Left lobe of liver (tissue), 2 donors: ENCODE measurements at regions not wholly inside any gene's neighbourhood (a gene's known extent, or its start where the extent isn't known, plus 50 kb on each side); places are given as distances from the start of the nearest gene placed in this dataset.

Source experiments
- ATAC-seq: fragments of 200-7000 bp; cut with Tn5 transposase; one replicate; pipeline ENCODE4 v1.9.1; 2020; ENCODE audit warnings: mild to moderate bottlenecking, moderate library complexity
- DNase-seq: peaks from one replicate; pipeline ENCODE4 v3.0.0-alpha.2; 2020; ENCODE audit warnings: low spot score
- donor health status: DM: no; HTN: no; CAD: no; lungs with moderate emphysema.
- donor health status: DM: no; HTN: yes; CAD: no.

DNA sequence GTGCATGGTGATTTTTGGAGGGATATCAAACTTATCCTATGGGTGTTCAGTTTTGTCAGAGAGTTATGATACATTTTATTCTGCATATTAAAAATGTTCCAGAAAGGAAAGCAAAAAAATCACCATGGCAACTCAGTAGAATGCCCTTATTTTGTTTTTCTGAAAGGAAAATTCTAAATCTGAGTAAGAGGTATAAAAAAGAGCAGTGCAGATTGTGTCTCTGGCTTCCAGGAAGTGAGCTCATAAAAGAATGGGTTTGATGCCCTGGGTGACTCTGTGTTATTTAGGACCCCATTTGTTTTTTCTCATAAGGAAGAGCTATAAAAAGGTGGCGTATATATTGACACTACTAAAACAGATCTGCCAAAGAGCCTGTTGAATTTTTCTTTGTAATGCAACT is 128.8 kb downstream of the UCHL1 start:
- ATAC-seq (no peak), DNase-seq (no peak)

DNA sequence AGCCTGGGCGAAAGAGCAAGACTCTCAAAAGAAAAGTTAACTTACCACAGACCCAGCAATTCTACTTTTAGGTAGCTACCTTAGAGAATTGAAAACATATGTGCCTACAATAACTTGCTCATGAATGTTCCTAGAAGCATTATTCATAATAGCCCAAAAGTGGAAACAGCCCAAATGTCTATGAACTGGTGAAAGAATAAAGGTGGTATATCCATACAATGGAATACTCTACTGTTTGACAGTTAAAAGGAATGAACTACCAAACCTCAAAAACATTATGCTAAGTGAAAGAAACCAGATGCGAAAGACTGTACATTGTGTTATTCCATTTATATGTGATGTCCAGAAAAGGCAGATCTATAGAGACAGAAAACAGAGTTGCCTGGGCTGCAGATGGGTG is 131.4 kb downstream of the UCHL1 start:
- DNase-seq (no peak), ATAC-seq (no peak)

DNA sequence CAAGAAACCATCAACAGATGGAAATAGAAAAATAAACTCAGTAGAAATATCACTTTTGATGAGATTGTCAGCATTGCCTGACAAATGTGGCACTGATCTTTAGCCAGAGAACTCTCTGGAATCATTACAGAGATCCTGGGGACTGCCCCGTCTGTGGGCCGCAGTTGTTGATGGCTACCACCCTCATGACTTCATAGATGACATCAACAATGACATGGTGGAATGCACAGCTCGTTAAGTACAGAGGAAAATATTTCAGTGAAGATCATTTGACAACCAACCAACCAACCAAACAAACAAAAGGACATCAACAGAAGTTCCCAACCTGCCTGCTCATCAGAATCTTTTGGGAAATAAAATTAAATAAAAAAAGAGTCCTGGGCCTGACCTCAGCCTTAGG is 132.6 kb downstream of the UCHL1 start:
- no peak for ATAC-seq
- DNase-seq, result no peak

DNA sequence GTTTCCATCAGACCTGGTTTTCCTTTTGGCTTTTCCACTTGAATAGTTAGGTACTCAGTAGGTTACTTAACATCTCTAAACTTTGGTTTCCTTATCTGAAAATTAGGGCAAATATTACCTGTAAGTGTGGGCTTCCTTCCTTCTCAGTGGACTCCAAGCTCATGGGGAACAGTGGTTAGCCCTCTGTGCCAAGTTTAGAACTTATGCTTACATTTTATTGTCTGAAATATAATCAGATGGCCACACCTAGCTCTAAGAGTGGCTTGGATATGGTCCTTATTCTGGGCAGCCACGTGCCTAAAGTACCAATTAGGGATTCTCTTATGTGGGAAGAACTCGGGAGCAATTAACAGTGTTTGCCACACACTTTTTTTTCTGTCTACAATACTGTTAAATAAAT is 133.9 kb downstream of the UCHL1 start:
- DNase-seq (no peak), ATAC-seq (no peak)

DNA sequence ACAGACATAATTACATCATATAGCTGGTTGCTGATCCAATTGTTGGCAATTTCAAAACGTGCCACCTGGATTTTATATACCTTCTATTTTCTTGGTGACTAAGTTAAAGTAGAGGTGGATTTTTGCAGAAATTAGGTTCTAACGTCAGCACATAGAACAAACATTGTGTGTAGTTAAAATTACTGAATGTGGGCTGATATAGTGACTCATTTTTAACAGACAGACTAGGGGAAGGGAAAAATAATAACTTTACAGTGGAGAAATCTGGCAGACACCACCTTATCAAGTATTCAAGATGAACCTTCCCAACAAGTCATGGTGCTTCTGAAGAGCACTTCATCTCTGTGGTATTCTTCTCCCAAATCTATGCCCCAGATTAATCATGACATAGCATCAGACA is 134.5 kb downstream of the UCHL1 start:
- ATAC-seq (no peak), DNase-seq (no peak)

DNA sequence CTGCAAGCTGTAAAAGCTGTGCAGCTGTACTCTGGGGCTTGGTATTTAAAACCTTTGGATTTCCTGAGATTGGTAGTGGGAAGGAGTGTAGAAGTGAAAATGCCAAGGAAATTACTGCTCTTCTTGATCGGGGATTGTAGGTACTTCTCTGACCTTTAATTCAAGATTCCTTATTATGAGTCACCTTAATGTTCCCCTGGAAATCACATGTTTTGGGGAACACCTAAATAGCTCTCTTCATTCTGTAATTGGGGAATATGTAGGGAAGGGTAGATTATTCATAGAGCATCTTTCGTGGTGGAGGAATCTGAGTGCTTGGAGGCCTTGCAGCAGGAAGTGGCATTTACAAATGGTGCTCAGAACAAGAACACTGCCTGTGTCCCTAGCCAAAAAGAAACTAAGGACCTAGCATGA is 137.8 kb downstream of the UCHL1 start:
- no peak for DNase-seq
- no peak for ATAC-seq

DNA sequence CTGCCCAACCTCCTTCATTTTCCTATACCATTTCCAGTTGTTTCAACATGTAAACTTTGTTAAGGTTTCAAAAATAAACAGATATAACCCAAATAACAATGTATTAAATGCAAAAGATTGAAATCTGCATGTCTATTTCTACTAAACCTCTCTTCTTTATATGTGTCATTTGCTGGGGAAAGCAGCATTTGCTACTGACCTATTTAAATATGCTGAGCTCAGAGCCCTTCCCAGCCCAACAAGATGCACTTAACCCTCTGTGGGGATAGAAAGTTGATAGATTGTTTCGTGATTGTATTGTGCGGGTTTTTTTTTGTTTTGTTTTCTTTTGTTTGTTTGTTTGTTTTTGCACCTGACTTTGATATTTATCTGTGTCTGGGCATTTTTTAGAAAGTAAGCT is 139.5 kb downstream of the UCHL1 start:
- ATAC-seq (no peak), DNase-seq (no peak)

DNA sequence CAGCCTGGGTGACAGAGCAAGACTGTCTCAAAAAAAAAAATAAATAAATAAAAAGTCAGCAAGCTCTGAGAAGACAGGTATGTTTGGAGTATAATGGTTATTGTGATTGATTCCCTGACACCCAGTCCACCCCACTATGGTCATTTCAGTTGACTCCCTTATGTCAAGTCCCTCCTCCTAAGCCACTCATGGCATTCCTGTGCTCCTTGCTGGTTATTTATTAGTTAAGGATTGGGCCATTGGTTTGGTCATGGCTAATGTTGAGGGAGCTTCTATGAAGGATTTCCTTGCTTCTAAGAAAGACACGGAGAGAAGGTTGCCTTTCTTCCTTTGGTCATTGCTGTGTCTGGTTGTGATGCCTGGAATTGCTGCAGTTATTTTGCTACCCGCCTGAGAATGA is 140.1 kb downstream of the UCHL1 start:
- ATAC-seq (no peak), DNase-seq (no peak)

DNA sequence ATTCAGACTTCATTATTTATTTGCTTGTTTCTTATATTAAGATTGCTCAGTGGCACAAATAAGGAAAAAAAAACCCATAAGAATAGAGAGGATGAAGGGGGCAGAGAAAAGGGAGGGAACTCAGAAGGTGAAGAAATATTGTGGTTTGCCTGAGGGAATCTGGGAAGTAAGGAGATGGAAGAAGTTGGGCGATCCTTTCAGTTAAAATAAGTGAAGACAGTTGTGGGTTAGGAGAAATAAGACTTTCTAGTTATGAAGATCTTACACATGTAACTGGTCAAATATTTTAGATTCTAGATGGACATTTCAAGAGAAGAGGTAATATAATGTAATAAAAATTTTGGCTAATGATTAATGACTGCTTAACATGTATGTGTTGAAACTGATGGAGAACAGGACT is 138.7 kb upstream of the LIMCH1 start:
- ATAC-seq (no peak), DNase-seq (no peak)

DNA sequence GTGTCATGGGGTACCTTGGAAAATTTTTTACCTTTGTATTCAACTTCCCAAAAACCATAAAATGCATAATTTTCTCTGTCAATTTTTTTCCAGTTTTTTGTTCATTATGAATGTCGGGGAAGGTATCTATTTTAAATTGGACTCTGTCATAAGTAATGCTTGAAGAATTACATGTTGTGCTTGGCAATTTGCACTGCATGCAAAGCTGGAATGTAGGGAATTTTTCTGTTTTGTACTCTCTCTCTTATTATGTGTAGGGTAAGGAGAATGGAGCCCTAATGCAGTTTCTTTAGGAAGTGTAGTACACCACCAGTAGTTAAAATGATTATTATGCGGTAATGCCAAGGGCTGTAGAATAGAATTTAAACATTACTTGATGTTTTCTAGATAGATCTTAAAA is 137.7 kb upstream of the LIMCH1 start:
- no peak for ATAC-seq
- DNase-seq, result no peak

DNA sequence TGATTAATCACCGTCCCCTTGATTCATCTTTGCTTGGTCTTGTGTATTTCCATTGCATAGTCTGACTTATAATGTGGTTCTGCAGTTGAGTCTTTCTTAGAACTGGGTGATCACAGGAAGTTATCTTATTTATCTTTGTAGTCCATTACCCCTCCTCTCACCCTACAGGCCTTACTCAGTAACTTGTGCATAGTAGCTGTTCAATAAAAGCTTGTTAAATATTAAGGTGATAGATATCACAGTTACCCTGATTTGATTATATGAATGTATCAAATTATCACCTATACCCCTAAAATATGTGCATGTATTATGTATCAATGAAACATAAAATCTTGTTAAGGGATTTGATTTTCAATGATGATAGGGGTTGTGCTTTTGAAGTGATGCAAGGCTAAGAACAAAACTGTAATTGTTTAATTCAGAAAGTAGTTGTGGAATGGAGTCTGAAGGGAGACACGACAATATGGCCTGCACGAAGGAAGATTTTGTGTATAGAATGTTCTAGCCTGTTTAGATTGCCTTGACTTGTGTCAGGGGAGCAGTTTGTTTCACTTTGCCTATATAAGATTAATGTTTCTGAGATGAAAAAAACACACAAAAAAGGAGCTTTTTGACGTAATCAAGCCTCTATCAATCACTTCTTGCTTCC is 132.4 kb upstream of the LIMCH1 start:
- no peak for DNase-seq
- peak; percentile 22 for ATAC-seq

DNA sequence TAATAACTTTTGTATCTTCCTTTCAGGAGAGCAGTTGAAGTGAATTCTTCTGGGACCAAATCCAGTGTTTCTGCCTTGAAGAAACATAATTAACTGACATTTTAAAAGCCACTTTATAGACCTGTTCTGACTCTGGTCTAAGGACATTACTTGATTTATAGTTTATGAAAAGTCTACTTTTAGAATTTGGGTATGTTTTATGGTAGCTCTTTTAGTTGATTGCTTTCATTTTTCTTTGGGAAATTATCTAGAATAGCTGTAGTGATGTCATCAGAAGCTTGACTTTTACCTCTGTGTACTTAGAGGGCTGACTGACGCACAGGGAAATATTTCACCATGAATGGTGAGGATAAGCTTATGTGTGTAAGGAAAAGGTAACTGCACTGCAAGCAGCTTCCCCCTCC is 131.8 kb upstream of the LIMCH1 start:
- DNase-seq (no peak), ATAC-seq (peak; percentile 94)

DNA sequence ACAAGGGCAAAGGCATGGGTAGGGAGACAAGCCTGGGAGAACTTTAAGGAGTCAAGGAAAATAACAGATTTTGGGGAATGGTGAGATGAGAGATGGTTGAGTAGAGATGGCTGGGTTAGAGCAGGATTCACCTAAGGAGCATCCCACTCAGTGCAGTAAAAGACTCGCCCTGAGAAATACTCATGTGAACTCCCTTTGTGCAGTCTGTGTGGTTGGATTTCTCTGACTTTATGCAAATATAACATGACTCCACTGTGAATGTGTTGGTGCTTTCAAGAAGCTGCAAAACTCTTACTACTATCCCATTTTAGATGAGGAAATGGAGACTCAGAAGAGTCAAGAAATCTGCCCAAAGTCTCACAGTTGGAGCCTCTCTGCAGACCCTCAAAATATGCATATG is 129.8 kb upstream of the LIMCH1 start:
- no peak for ATAC-seq

DNA sequence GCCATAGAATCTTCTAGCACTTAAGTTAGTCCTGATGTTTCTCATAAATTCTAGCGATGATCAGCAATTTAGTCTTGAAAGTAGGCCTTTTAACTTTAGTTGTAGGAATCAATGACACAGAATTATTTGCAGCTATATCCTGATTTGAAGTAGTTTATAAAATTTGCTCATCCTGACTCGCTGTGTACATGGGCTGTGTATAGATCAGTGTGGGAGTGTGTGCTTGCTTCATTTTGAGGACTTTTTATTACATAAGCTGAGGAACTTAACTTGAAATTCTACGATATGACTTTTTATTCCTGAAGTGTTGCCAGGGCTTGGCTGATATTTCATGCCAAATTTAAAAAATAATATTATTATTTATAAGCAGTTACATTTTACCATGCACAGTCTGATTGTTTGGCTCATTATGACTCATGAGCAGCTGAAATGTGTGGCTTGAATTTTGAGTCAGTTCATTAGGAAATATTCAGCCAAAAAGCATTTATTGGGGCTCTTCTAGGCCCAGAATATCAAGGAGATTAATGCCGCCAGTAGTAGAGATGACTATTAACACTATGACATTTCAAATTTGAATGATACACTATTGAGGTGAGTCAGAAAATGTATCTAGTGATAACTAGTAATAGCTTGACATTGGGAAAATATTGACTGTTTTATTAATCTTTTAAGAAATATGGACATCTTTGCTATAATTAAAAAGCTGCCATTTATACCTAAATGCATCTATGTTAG is 128.9 kb upstream of the LIMCH1 start:
- DNase-seq (no peak), ATAC-seq (no peak)

More for the DNA sequence above, 129.8 kb upstream of the LIMCH1 start:
- no peak for DNase-seq

DNA sequence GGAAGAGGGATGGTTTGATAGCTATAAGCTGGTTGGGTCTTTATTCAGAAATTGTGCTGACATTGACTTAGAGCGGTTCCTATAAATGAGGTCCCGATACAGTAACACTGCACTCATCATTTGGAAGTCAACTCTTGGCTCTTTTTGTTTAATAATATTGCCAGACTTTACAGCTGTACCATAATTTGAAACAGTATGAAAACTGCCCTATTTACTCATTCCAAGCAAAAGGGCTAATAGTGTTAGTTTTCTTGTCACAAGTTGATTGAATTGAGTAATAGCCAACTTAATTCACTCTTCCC is 128.4 kb upstream of the LIMCH1 start:
- DNase-seq (no peak), ATAC-seq (no peak)

DNA sequence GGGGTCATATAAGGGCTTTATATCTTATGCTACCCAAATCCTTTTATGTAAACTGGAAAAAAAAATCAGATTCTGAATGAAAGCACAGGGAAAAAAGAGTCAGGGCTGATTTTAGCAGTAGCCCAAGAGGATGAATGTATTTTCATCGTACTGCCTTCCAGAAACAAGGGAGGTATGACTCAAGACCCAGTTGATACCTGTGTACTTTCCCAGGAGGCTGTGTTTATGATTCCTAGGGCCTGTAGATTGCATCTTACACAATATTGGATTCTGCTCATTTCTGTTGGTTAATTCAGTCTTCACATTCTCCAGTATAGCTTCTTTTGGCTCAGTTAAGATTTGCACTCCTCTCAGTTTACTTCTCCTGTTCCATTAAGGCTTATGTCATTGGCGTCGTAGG is 127.9 kb upstream of the LIMCH1 start:
- no peak for DNase-seq
- ATAC-seq, result no peak

DNA sequence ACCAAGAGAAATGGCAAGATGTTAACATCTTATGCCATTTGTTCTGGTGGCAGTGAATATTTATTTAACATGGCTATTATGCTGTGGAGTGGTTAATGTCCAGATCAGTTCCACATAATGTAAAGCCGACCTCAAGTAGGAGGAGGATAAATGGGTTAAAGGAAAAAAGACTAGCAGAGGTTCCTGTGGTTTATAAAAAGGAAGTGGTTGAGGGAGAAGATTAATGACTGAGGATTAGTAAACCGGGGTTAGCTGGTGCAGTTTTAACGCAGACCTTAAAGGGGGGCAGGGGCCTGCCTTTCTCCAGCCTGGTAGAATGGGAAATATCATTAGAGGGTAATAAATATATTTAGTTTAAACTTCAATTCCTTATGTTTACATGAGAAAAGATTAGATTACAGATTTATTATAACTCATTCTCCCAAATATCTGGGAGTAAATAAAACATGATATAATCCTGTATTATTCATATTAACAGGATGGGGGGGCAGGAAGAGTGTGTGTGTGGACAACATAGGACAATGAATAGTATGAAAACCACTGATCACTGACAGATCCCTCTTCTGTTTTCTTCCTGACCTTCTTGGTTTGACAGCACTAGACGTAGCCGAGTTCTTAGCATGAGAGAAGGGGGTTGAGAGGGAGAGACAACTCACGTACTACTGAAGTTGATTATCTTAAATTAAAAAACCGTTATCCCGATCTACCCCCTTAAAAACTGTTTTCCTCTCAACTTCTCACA is 124.1 kb upstream of the LIMCH1 start:
- no peak for DNase-seq
- no peak for ATAC-seq

DNA sequence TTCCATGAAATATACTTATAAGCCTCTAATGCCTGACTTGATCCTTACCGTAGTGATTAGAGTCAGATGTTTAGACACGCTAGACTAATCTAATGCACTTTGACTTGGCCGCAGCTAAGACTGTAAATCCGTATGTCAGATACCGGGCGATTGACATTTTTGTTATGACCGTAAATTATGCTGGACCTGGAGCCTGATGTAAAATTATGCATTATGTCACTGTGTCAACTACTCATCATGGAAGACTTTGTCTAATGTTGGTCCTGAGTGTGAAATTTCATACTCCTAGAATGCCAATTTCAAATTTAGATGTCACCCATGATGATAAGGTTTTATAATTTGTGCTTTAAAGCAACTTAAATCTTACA is 123.6 kb upstream of the LIMCH1 start:
- no peak for ATAC-seq
- DNase-seq, result no peak

DNA sequence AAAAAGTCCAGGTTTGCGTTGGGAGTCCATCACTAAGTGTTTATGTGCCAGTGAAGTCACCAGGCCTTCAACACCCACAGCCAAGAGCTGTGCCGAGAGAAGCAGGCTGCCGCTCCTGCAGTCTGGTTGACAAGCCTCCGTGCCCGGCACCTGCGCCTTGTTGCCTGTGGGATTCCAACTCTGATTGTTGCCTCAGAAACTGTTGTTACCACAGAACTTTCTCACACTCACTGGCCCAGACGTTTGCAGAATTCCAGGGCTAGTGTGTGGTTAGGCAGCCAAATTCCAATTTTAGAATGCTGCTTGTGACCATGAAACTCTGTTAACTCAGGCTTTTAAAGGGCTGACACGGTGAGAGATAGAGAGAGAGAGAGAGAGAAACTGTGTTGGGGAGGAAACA is 119.5 kb upstream of the LIMCH1 start:
- ATAC-seq (peak; percentile 83), DNase-seq (no peak)

DNA sequence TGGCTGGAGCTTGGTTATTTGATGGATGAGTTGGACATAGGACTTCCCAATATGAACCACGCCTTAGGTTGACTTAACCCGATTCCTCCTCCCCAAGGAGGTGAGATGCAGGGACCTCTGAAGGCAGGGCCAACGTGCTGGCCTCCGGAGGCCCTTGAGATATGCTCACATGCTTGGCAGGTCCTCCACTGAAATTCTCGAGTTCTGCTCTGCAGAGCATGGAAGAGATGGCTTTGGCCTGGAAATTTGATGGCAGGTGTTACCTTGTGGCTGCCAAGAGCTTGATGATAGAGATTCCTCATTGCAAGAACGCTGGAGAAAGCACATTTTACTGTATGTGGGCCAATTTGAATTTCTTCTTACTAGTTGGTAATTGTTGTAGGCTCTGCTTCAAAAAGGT is 117.4 kb upstream of the LIMCH1 start:
- DNase-seq (no peak), ATAC-seq (no peak)

DNA sequence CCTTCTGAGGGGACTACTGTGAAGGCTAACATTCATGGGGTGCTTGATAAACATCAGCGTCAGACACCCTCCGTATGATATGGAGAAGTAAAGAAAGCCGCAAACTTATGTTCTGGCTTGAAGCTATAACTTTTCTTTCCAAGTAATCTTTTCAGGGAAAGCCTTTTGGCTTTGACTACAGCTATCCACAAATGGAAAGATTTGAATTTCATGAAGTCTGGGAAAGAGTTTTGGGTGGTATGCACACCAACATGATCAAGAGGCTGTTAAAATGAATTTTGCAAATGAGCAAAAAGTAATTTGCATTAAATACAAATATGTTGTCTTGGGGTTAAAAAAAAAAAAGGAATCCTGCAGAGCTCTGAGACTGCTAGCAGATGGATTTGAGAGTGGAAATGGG is 114.8 kb upstream of the LIMCH1 start:
- no peak for ATAC-seq
- DNase-seq, result no peak

DNA sequence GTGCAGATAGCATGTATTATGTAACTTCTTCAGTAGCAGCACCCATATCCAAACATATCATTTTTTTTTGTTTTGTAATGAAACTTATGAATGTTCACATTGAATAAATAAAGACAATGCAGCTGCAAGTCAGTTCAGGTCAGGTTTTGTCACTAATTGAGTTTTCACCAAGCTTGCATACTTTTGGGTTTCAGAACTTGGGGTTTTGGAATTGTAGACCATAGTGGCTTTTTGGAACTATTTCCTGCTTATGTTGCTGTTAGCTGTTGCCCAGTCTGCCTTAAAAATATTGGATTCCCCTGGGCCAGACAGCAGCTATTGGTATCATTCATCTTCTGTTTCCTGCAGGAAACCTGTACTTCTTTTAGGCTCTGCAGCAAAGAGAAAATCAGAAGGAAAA is 113.4 kb upstream of the LIMCH1 start:
- ATAC-seq, result no peak
- DNase-seq, result no peak

DNA sequence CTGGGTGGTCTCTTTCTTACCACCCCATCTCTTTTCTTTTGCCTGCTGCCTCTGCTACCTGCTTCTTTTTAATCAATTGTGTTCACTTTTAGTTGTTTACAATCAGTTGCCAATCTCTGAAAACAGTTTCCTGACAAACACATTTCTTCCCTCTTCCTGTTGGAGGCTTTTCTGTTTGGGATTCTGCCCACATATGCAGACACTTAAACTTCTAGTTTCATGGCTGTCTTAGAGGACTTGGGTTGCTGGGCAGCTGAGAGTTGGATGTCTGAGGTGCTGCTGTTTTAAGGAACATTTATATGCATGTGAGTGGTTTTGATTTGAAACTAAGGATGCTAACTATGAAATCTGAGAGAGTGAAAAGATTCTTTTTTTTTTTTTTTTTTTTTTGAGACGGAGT is 112.3 kb upstream of the LIMCH1 start:
- no peak for ATAC-seq
- no peak for DNase-seq
